HG03439 (cell line): ENCODE measurements at regions not wholly inside any gene's neighbourhood (a gene's known extent, or its start where the extent isn't known, plus 50 kb on each side); places are given as distances from the start of the nearest gene placed in this dataset.
"Not testable (repeated sequence)": the region's sequence is repeated elsewhere in the genome, so short reads cannot be mapped to it uniquely, and the experiment has no call there.

ENCODE experiments used
- ATAC-seq: cut with Tn5 transposase; IDR thresholded peaks from one replicate; pipeline ENCODE4 v1.9.1; 2021; ENCODE audit warnings: mild to moderate bottlenecking, moderate library complexity; ENCODE audit not compliant: unreplicated experiment

DNA sequence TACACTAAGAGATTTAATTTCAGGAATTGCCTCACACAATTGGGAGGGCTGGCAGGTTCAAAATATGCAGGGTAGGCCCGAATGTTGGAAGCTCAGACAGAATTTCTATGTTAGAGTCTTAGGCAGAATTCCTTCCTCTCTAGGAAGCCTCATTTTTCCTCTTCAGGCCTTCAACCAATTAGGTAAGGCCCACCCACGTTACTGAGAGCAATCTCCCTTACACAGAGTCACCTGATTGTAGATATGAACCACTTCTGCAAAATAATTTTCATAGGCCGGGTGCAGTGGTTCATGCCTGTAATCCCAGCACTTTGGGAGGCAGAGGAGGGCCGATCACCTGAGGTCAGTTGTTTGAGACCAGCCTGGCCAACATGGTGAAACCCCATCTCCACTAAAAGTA lies 50.2 kb upstream of the HIVEP1 start:
- ATAC-seq: no peak

DNA sequence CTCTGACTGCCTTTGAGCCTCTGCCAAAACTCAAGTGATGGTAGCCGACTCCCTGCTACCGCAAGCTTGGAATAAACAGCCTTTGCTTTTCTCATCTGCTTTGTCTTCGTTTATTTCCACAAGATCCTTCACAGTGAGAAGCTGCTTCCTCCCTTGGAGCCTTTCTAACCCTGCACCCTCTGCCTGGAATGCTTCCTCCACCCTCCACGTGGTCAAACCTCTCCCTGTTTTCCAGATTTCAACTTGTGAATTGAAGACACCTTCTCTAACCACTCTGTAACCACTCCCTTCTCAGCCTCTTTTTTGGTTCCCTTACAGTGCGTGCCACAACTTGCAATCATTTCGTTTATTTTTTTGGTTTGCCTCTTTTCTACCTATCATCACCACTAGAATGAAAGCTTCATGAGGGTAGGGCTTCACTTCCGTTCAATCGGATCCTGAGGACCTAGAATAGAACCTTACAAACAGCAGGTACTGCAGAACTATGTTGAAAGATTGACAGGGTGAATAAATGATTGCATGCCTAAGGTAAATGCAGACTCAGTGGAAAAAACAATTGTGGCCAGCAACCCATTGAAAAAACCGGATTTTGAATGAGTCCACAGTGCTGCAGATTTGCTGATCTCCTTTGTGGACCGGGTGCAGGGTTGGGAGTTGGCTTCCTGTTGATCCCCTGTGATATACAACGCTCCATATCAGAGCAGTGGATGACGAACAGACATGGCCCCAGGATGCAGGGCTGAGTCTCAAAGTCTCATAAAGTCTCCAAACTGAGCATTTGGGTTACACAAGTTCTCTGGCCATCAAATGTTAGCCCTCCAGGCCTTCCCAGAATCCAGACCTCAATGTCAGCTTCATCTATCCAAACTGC lies 51.0 kb upstream of the HIVEP1 start:
- no peak for ATAC-seq

DNA sequence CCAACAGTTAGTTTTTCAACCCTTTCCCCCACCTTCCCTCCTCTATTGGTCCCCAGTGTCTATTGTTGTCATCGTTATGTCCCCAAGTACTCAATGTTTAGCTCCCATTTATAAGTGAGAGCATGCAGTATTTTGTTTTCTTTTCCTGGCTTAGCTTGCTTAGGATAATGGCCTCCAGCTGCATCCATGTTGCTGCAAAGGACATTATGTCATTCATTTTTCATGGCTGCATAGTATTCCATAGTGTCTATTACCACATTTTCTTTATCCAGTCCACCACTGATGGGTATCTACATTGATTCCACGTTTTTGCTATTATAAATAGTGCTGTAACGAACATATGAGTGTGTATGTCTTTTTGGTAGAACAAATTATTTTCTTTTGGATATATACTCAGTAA lies 55.3 kb upstream of the HIVEP1 start:
- ATAC-seq: no peak

DNA sequence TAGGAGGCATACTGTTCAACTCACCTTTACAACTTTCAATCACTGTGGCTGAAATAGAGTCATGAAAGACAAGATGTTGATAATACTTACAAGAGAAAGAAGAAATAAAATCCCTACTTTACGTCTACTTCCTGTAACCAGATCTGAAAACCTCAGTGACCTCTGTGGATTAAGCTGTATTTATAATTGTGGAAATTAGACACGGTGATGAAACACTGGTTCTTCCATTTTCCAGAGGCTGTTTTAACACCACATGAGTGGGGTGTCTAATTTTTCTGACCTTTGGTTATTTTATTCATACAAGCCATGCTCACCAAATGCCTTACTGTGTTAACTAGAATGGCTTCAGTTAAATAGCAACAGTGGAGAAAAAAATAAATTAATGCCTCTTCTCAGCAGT lies 58.5 kb upstream of the HIVEP1 start:
- no peak for ATAC-seq

DNA sequence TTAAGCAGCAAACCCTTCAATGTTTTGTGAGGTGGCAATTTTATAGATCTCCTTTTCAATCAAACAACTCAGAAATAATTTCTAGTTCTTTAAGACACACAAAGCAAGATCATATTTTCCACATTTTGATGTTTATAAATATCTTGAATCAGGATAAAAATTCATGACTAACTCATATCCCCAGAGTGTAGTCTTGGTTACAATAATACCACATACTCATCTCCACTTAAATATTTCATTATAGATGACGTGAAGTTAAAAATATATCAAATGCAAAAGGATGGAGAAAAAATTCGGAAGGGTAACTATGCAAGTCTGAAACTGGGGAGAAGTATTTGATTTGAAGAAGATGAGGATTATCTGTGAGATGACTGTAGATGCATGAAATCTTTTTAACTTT lies 59.8 kb upstream of the HIVEP1 start:
- ATAC-seq: no peak

DNA sequence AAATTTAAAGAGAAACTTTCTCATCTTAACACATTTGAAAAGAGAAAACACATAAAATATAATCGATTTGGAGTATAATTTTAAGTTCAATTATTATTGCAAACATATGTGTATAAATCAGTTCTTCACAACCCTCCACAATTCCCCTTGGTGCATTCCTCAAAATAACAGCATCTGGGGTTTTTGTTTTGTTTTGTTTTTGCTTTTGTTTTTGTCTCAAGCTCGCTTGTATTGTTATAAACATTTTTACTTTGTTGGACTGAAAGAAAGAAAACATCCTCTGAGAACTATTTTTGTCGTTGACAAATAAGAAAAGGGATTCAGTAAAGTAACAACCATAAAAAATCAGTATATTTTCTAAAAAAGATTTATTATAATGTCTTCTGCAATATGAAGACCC lies 60.2 kb upstream of the HIVEP1 start:
- no peak for ATAC-seq

DNA sequence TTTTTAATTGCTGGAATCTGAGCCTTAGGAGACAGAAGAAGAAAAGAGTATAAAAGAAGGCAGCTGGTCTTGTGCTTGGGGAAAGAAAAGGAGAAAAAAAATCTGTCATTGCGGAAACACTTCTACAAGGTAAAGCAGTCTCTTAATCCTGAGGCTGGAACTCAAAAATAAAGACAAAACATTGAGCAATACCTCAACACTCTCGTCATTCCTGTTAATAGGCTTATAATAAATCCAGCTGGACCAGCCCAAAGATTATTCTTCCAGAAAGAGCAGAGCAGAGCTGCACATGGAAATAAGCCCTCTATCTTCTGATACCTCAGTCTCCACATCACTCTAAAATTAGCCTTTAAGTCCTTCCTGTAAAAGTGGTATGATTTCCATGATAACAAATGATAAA lies 62.0 kb upstream of the HIVEP1 start:
- no peak for ATAC-seq

DNA sequence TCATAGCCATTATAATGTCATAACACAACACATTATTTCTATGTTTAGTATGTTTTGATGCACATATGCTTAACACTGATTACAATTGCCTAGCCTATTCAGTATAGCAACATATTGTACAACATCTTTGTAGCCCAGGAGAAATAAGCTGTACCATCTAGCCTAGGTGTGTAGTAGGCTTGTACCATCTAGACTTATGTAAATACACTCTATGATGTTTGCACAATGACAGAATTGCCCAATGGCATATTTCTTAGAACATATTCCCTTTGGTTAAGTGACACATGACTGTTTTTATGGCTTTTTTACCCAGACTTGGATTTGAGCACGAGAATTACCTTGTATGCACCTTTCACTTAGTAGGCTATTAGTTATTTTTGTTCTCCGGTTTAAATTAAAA lies 64.5 kb upstream of the HIVEP1 start:
- ATAC-seq: no peak

DNA sequence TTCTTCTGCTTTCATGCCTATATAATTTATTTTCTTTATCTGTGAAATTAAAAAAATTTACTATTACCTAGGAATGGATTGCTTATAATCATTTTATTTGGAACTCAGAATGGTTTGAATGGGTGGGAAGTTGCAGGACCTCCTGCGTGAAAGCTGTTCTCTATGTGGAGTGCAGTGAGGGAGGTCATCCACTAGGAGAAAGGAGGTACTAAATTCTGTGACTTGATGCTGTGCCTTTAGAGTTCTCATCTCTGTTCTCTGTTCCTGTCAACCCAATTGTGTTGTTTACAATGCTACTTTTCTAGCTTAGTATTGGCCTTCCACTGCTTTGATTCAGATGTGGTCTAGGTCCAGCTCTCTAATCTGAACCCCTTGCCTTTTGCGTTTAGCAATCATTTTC lies 65.0 kb upstream of the HIVEP1 start:
- no peak for ATAC-seq

DNA sequence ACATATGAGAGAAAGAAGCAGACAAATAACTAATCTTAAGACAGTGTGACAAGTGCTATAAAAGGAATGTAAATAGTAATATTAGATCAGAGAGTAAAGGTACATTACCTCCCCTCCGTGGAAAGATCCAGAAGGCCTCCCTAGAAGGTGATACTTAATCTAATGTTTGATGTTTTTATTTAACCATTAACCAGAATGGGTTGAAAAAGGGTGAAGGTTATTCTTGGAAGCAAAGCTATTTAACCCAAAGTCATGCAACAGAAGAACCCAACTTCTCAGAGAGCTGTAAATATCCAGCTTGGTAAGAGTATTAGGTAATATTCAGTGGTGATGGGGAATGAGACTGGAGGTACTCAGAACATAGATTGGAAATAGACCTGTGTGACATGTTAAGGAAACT lies 68.0 kb upstream of the HIVEP1 start:
- no peak for ATAC-seq

DNA sequence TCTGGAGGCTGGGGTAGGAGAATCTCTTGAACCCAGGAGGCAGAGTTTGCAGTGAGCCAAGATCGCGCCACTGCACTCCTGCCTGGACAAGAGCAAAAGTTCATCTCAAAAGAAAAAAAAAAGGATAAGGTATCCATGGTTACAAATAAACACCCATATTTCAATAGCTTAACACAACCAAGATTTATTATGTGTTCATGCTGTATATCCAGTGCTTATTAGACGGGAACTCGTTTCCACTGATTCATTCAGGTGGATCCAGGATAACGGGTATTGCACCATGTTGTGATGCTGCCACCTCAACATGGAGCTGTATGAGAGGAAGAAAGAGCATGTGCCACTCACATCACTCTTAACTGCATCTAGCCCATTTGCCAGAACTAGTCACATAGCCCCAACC lies 69.1 kb upstream of the HIVEP1 start:
- no peak for ATAC-seq

DNA sequence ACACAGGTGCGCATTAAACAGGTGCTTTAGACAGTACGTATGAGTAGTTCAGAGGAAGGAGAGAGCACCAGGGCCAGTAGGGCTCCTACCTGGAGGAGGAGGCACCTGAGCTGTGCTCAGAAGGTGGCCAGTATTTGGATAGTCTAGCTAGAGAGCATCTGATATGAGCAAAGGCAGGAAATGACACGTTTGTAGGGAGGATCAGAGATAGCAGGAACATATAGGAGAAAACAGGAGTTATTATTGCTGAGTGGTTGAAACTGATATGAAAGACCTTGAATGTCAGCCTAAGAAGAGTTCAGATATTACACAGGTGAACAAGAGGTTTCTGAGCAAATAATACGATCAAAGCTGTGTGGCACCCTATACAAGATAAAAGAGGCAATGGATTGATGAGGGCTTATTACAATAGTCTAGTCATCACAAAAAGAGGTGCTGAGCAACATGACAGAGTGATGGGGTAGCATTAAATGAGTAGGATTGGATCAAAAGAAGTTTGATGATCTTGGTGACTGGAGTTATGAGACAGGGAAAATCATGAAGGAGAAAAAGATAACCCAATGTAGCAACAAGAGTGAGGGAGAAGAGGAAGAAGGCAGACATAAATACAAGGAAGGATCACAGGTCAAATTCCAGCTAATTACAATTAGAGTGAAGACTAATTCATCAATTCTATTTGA lies 69.8 kb upstream of the HIVEP1 start:
- no peak for ATAC-seq

DNA sequence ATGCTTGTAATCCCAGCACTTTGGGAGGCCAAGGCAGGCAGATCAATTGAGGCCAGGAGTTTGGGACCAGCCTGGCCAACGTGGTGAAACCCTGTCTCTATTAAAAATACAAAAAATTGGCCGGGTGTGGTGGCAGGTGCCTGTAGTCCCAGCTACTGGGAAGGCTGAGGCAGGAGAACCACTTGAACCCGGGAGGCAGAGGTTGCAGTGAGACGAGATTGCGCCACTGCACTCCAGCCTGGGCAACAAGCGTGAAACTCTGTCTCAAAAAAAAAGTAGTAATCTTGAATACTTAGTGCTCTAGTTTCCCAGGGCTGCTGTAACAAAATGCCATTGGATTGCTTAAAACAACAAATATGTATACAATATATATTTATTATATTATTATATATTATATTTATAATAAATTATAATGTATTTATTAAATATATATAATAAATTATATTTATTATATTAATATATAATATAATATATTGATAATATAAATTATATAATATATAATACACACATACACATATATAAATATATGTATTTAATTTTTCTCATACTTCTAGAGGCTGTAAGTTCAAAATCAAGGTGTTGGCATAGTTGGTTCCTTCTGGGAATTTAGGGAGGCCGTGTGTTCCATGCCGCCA lies 71.5 kb upstream of the HIVEP1 start:
- ATAC-seq: not testable (repeated sequence)

DNA sequence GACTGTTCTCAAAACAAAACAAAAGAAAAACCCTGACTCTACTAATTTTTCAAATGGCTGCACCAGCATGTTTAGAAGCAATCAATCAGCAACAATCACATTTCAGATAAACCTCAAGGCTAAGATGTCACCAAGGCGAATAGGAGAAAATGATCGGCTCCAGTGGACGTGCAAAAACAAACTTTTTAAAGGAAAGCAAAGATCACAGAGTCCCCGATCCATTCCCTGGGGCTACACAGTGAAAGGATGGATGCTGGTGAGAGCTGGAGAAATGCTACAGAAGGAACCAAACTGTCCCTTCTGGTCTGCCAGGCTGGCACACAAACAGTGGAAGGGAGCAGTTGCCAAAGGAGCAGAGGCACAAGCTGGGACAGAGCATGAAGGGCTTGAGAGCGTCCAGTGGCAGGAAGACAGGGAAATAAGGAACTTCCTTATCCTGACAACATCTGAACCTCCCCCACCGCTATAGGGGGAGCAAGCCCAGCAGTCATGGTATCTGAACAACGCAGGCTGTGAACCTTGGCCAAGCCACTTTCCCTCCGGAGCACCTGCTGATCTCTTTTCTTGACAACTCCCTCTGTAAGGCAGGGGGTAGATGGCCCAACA lies 73.7 kb upstream of the HIVEP1 start:
- no peak for ATAC-seq

DNA sequence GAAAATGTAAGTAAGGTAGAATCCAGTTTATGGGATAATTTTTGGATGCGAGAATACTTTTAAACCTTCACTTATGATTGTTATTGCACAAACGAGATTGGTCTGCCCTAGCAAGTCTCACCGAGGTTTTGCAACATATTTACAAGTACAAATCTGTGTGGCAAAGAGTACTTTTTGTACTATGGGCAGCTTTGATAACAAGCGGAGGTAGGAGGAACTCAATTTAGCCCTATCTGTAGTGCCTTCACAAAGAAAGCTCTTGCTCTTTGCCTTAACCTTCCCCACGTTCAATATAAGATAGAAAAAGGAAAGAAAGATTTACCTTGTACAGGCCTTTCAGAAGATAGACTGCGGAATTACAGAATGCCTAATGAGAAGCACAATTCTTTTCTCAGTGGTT lies 77.5 kb upstream of the HIVEP1 start:
- ATAC-seq: no peak

DNA sequence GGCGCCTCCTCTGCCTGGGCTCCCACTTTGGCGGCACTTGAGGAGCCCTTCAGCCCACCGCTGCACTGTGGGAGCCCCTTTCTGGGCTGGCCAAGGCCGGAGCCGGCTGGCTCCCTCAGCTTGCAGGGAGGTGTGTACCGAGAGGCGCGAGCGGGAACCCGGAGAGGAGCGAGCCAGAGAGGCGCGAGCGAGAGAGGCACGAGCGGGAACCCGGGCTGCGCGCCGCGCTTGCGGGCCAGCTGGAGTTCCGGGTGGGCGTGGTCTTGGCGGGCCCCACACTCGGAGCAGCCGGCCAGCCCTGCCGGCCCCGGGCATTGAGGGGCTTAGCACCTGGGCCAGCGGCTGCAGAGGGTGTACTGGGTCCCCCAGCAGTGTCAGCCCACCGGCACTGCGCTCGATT lies 79.2 kb upstream of the HIVEP1 start:
- ATAC-seq: not testable (repeated sequence)

DNA sequence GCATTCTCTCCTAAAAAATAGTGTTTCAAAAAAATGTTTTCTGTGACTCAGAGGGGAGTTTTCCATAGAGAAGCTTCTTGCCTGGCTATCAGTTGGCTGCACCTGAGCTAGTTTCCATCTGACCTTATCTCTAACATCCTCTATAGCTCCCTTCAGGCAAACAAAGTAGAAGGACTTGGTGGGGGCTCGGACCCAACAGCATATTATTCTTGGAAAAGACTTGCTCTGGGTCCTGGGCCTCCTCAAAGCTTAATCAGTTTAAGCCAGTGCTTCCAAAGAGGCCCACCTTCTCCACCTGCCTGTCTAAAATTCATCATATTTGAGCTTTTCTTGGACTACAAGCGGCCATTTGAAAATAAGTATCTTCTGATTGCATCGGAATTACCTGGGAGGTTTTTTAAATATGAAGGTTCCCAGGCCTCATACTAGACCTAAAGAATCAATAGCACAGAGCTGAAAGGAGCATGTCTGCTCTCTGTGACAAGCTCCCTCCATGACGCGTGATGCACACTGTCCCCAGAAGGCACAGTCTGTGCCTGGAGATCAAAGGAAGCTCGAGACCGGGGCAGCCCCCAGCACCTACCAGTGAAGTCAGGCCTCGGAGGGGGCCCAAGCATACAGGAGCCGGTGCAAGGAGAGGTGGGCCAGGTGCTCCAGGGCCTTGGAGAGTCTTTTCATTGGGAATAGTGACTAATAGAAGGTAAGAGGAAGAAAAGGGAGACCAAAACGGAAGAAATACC lies 80.6 kb upstream of the HIVEP1 start:
- no peak for ATAC-seq

DNA sequence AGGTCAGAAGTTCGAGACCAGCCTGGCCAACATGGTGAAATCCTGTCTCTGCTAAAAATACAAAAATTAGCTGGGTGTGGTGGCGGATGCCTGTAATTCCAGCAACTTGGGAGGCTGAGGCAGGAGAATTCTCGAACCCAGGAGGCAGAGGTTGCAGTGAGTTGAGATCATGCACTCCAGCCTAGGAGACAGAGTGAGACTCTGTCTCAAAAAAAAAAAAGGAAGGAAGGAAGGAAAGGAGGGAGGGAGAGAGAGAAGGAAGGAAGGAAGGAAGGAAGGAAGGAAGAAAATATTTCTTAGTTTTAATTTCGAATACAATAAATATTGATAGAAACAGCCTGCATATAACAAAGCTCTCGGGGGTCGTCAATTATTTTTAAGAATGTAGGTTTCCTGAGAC lies 81.3 kb upstream of the HIVEP1 start:
- not testable (repeated sequence) for ATAC-seq

DNA sequence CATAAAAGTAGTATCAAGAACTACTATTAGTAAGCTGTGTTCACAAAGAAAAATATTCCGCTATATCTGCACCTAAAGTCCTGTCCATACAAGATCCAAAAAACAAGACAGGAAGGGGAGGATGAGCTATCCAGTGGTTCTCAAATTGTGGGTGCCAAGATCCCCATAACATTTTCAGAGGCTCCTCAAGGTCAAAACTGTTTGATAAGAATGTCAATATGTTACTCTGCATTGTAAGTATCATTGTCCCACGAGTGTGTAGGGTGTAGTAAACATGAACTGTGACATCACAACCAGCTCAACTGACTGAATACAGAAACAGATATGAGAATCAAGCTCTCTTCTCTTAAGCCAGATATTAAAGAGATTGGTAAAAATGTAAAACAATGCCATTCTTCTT lies 81.9 kb upstream of the HIVEP1 start:
- no peak for ATAC-seq

DNA sequence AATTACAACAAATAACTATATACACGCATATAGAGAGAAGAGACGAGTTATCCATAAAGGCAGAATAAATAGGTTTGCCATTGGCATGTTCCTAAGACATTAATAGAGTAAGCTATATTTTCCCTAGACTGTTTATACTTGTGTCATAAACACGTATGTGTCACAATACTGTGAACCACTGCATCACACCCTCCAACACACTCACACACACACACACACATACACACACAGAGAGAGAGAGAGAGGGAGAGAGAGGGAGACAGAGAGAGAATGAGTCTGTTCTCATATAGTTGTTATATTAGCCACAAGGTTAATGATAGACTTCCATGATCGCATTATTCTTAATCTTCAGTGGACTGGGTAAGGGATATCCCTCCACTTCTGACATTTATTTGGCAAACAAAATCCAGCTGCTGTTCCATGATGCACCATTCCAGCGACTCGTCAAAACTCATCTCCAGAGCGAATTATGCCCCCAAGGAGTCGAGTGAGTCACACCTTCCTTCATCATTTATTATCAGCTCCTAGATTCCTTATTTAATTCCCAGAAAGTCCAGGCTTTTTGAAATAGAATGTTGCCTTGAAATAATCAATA lies 82.8 kb upstream of the HIVEP1 start:
- no peak for ATAC-seq
